ENCODE measurements at regions not wholly inside any gene's neighbourhood (a gene's known extent, or its start where the extent isn't known, plus 50 kb on each side); places are given as distances from the start of the nearest gene placed in this dataset.

- DNase-seq = no peak
These were observed 945.1 kb upstream of the PIK3C3 start for GRCh38 chr18:41009926-41010325.

DNA sequence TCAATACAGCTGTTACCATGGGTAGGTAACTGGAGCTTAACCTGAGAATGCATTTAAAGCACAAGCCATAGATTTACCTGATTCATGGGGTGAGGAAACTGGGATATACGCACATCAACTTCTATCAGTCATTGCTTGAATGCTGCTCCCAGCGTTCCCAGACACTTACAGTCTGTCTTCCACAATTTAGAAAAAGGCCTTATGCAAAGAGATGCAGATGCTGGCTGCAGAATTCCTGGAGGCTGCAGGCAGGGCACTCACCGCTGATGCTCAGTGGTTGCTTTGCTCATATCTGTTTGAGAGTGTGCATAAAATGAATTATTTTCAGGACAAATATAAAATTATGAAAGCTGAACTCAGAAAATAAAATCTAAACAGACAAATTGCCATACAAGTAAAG lies 950.7 kb upstream of the PIK3C3 start:
- no peak for DNase-seq

DNA sequence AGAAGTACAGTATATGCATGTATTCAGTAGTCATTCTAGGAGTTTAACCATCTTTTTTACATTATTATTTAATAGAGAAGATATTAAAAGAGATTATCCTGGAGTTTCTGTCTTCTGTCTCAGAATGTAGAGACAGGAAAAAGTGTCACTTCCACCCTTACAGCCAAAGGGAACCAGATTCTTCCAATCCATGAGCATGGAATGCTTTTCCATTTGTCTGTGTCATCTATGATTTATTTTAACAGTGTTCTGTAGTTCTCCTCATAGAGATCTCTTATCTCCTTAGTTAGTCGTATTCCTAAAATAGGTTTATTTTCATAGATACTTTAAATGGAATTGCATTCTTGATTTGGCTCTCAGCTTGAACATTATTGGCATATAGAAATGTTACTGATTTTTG lies 959.5 kb upstream of the PIK3C3 start:
- no peak for DNase-seq

DNA sequence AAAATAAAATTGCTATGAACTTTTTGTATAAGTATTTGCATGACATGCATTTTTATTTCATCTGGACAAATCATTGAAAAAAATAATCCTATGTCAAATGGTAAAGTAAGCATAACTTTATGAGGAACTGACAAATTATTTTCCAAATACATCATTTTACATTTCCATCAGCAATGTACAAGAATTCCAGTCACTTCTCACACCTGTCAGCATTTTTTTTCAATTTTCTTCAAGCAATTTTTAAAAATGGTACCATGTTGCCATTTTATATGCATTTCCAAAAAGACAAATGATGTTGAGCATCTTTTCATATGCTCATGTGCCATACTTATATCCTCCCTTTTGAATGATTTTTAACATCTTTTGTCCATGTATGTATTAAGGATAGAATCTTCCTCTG lies 961.7 kb upstream of the PIK3C3 start:
- DNase-seq = no peak

GRCh38 chr18:40987581-40987980 lies 967.5 kb upstream of the PIK3C3 start:
- DNase-seq = no peak

GRCh38 chr18:40985436-40985835 lies 969.6 kb upstream of the PIK3C3 start:
- no peak for DNase-seq

DNA sequence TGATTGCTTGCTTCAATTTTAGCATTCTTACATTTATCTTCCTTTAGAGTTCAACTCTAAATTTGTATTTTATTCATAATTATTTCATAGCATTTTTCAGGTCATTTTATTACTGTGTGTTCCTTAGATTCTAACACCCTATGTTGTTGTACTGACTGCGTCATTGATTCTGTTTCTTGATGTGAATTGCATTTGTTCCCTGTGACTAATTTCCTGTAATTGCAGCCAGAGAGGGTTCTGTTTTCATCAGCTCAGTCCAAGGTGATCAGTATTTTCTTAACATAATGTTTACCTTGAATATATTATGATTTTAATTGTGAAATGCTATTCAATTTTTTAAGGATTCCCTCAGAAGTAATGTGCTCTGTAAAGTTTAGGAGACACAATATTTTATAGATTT lies 970.2 kb upstream of the PIK3C3 start:
- DNase-seq = no peak

DNA sequence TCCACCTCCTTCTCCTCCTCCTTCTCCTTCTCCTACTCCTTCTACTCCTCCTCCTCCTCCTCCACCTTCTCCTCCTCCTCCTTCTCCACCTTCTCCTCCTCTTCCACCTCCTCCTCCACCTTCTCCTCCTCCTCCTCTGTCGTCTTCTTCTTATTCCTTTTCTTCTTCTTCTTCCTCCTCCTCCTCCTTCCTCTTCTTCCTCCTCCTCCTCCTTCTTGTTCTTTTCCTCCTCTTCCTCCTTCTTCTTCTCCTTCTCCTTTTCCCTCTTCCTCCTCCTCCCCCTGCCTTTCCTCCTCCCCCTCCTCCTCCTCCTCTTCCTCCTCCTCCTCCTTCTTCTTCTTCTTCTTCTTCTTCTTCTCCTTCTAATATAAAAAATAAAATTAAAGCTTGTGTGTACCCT lies 971.2 kb upstream of the PIK3C3 start:
- DNase-seq = no peak

DNA sequence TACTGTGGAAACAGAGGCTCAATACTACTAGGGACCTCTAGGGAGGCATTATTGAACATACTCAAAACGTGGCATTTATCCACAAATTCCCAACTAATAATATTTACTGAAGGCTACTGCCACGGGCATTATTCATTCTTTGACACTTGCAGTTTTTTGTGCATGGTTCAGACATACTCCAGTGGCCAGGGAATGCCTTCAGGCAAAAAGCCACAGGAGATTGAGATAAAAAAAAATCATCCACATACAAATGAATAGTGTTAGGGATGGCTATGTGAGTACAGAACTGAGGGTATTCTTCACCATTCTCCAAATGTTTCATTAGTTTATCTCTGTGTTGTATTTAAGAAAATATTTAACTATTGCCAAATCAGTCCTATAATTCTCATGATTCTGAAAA lies 974.9 kb upstream of the PIK3C3 start:
- no peak for DNase-seq

DNA sequence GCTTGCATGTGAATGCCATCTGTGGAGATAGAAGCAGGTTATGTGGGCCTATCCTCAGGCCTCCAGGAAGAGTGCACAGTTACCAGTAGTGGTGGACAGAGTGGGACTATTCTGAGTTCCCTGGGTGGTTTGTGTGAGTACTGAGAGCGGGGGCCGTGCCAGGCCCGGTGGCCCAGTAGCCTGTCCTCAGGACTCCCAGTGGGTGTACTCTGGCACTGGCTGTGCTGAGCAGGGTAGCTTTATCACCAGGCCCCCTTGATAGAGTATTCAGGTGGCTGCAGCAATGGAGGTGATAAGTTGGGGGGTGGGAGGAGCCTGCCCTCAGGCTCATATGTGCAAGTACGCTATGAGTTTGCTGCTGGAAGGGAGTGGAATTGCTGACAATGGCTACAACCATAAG lies 979.0 kb upstream of the PIK3C3 start:
- DNase-seq = no peak

DNA sequence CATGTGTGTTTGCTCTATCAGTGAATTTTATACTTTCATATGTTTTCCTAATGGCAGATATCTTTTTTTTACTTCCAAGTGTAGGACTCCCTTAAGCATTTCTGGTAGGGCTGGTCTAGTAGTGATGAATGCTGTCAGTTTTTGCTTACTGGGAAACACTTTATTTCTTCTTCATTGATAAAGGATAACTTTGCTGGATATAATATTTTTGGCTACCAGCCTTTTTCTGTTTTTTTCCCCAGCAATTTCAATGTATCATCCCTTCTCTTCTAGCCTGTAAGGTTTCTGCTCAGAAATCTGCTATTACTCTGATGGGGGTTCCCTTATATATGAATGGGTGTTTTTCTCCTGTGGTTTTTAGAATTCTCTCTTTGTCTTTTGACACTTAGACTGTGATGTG lies 980.6 kb upstream of the PIK3C3 start:
- no peak for DNase-seq

- DNase-seq = no peak
These were observed 992.2 kb upstream of the PIK3C3 start for GRCh38 chr18:40962784-40963183.

DNA sequence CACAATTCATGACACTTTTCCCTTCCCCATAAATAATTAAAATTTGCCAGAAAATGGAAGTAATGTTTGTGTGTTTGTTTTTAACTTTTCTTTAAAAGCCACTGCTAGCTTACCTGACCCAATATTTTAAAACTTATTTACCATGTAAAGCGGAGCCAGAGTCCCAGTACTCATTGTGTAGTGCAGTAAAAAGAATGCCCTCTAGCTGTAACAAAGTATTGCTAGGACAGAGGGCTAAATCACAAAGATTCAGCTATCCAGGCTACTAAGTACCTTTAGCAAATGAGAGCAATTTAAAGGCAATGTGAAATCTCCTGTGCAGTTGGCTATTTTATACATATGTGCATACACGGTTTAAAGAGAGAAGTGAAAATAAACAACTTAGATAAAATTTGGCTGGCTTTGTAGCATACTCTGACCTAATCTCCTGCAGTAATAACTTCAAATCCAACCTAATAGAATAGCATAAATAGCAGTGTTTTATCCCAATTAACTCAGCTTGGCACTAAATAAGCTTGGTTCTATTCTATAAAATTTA lies 997.4 kb upstream of the PIK3C3 start:
- DNase-seq = no peak

- DNase-seq = no peak
These were observed 998.8 kb upstream of the PIK3C3 start for GRCh38 chr18:40956213-40956612.

GRCh38 chr18:40955351-40955750 lies 999.7 kb upstream of the PIK3C3 start:
- DNase-seq = no peak

DNA sequence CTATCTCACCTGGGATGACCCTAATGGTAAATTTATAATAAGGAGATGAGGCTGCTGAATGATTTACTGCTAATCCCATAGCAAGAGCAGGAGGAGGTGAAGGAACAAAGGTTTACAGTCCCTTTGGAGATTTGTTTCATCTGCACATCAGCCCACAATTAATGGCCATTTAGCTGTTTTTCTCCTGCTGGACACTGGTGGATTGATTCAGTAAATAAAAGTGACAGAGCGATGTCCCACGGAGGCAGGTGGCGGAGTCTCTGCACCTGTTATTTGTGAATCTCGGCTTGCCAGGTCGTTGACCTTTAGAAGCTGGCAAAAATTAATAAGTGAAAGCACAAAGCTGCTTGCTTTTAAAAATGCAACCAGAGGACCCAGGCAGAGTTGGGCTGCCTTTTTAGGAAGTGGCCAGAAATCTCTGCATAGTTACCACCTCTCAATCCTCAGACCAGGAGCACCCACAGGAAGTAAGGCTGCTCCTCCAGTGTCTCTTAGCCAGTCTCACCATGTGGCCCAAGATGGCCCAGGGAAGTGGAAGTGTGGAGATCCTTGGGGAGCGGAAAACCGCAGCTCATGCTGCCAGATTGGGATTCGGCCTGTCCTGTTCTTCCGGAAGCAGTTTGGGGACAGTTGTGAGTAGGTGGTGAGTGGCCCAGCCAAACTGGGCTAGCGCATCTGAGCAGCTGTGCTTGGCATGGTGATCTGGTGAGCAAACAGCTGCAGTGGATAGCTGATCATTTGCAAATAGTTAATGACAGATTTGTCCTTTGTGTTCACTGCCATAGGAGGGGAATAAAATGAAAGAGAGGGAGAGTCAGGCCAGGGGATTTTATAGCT lies 1005.7 kb upstream of the PIK3C3 start:
- DNase-seq = no peak

GRCh38 chr18:40944576-40944975 lies 1010.5 kb upstream of the PIK3C3 start:
- no peak for DNase-seq

GRCh38 chr18:40939656-40940515 lies 1015.1 kb upstream of the PIK3C3 start:
- DNase-seq = no peak

GRCh38 chr18:40938615-40939014 lies 1016.4 kb upstream of the PIK3C3 start:
- no peak for DNase-seq

- DNase-seq = no peak
These were observed 1017.6 kb upstream of the PIK3C3 start for GRCh38 chr18:40937386-40937785.

- DNase-seq = no peak
These were observed 1019.6 kb upstream of the PIK3C3 start for GRCh38 chr18:40935423-40935822.

DNA sequence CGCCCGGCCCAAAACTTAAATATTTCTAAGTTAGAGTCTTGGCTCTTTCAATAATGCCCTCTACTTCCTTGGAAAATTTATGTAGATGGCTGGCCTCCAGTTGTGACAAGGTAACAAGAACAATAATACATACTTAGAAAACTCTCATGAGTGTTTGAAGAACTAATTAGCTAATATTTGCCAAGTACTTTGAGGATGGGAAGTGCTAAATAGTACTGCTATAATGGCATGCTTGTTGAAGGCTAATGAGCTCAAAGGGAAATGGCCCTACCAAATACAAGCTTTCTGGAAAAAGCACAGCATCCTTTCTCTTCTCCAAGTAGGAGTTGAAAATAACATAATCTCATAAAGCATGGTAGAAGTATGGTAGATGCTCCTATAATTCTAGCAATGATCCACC lies 1022.2 kb upstream of the PIK3C3 start:
- no peak for DNase-seq

GRCh38 chr18:40930211-40930882 lies 1024.7 kb upstream of the PIK3C3 start:
- DNase-seq = no peak

All from T-helper 9 cell (primary cell).